ENCODE measurements at regions not wholly inside any gene's neighbourhood (a gene's known extent, or its start where the extent isn't known, plus 50 kb on each side); places are given as distances from the start of the nearest gene placed in this dataset.
A peak's percentile ranks its signal among the peaks of the same experiment; 100 is the strongest.

GRCh38 chr7:41010967-41011366, 691.9 kb downstream of the INHBA start:
- WGBS (ENCODE audit: insufficient coverage): 8% methylated on average over 2 of the region's 4 CpGs
- intact Hi-C loops (cut with micrococcal nuclease): no loop called here
- H3K27me3 ChIP-seq (ENCODE audit: control insufficient read depth in 2 of 2, insufficient read depth in 2 of 2, low read length in 2 of 2): no peaks in the 10 kb centered on the region

GRCh38 chr7:41010418-41010817, 692.5 kb downstream of the INHBA start:
- Histone ChIP-seq H3K36me3 (replicated peaks in 1 of 2; ENCODE audit: control insufficient read depth in 1 of 2, insufficient read depth in 2 of 2, low read length in 2 of 2) (no peaks in the 10 kb centered on the region), H3K4me2 (replicated peaks; ENCODE audit: extremely low read depth, low read length, poor library complexity, severe bottlenecking) (peak overlapping the region; percentile 18), H3K27ac (ENCODE audit: low read depth in 1 of 2, low read length in 2 of 2) (peak overlapping the region in 1 of 2 donors; percentile 55), H3K27me3 (ENCODE audit: control insufficient read depth in 2 of 2, insufficient read depth in 2 of 2, low read length in 2 of 2) (no peaks in the 10 kb centered on the region), H3K9ac (ENCODE audit: insufficient read depth, low read length, poor library complexity, severe bottlenecking) (peak overlapping the region; percentile 9), H3K4me3 (replicated peaks in 1 of 3; ENCODE audit: low read depth in 2 of 3, low read length in 3 of 3) (peak overlapping the region in 1 of 3 experiments; percentile 15), H2AFZ (ENCODE audit: insufficient read depth, low read depth, low read length, poor library complexity, severe bottlenecking) (no peak overlapping the region), H3K4me1 (ENCODE audit: control insufficient read depth in 1 of 2, insufficient read depth in 2 of 2, low read length in 2 of 2) (peaks cover 25 to 37% of the 10 kb centered on the region in 2 donors), H4K20me1 (ENCODE audit: insufficient read depth, low read length) (no peaks in the 10 kb centered on the region), H3K9me3 (replicated peaks in 1 of 2; ENCODE audit: control insufficient read depth in 1 of 2, insufficient read depth in 1 of 2, low read length in 2 of 2) (no peaks in the 10 kb centered on the region), H3K79me2 (ENCODE audit: insufficient read depth, low read length) (no peaks in the 10 kb centered on the region)
- Mint-ChIP-seq H3K4me1 (peaks cover 33% of the 10 kb centered on the region), H3K27me3 (ENCODE audit: low read depth in 3 of 3) (peaks cover 0 to 2% (median 0%) of the 10 kb centered on the region in 3 donors), H3K36me3 (no peaks in the 10 kb centered on the region), H3K4me3 (peak overlapping the region in 1 of 2 donors; percentile 40), H3K27ac (peak overlapping the region in 6 of 7 donors; percentile 3 to 74 (median 58)), H3K9me3 (peaks cover 0 to 2% (median 0%) of the 10 kb centered on the region in 7 donors)
- intact Hi-C loops (cut with micrococcal nuclease): no loop called here
- TF ChIP-seq, protein P1, sequence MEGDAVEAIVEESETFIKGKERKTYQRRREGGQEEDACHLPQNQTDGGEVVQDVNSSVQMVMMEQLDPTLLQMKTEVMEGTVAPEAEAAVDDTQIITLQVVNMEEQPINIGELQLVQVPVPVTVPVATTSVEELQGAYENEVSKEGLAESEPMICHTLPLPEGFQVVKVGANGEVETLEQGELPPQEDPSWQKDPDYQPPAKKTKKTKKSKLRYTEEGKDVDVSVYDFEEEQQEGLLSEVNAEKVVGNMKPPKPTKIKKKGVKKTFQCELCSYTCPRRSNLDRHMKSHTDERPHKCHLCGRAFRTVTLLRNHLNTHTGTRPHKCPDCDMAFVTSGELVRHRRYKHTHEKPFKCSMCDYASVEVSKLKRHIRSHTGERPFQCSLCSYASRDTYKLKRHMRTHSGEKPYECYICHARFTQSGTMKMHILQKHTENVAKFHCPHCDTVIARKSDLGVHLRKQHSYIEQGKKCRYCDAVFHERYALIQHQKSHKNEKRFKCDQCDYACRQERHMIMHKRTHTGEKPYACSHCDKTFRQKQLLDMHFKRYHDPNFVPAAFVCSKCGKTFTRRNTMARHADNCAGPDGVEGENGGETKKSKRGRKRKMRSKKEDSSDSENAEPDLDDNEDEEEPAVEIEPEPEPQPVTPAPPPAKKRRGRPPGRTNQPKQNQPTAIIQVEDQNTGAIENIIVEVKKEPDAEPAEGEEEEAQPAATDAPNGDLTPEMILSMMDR (IDR thresholded peaks at IDR 0.05): no peak
- DNase-seq: peak; percentile 45 to 64 (median 59)
- WGBS (ENCODE audit: insufficient coverage): 69% methylated on average over 2 of the region's 3 CpGs

More at GRCh38 chr7:41010967-41011366, 691.9 kb downstream of the INHBA start:
- Histone ChIP-seq H3K4me1 (ENCODE audit: control insufficient read depth in 1 of 2, insufficient read depth in 2 of 2, low read length in 2 of 2) (peaks cover 21 to 37% of the 10 kb centered on the region in 2 donors), H4K20me1 (ENCODE audit: insufficient read depth, low read length) (no peaks in the 10 kb centered on the region), H3K79me2 (ENCODE audit: insufficient read depth, low read length) (no peaks in the 10 kb centered on the region), H3K36me3 (replicated peaks in 1 of 2; ENCODE audit: control insufficient read depth in 1 of 2, insufficient read depth in 2 of 2, low read length in 2 of 2) (no peaks in the 10 kb centered on the region), H3K27ac (ENCODE audit: low read depth in 1 of 2, low read length in 2 of 2) (peak overlapping the region in 1 of 2 donors; percentile 55), H3K4me3 (replicated peaks in 1 of 3; ENCODE audit: low read depth in 2 of 3, low read length in 3 of 3) (no peak overlapping the region), H3K9ac (ENCODE audit: insufficient read depth, low read length, poor library complexity, severe bottlenecking) (no peak overlapping the region), H3K9me3 (replicated peaks in 1 of 2; ENCODE audit: control insufficient read depth in 1 of 2, insufficient read depth in 1 of 2, low read length in 2 of 2) (no peaks in the 10 kb centered on the region), H2AFZ (ENCODE audit: insufficient read depth, low read depth, low read length, poor library complexity, severe bottlenecking) (no peak overlapping the region), H3K4me2 (replicated peaks; ENCODE audit: extremely low read depth, low read length, poor library complexity, severe bottlenecking) (peak overlapping the region; percentile 9)
- TF ChIP-seq, protein P1 (IDR thresholded peaks at IDR 0.05): no peak
- peaks cover 0 to 2% (median 0%) of the 10 kb centered on the region in 3 donors for H3K27me3 Mint-ChIP-seq (ENCODE audit: low read depth in 3 of 3)
- H3K36me3 Mint-ChIP-seq: no peaks in the 10 kb centered on the region
- peaks cover 29% of the 10 kb centered on the region for H3K4me1 Mint-ChIP-seq
- peak overlapping the region in 2 of 7 donors; percentile 1 to 10 for H3K27ac Mint-ChIP-seq
- DNase-seq: peak in 1 of 3 donors; percentile 46
- H3K9me3 Mint-ChIP-seq: peaks cover 0 to 2% (median 0%) of the 10 kb centered on the region in 7 donors
- H3K4me3 Mint-ChIP-seq: no peak overlapping the region

Data from CD14-positive monocyte (primary cell).